ENCODE measurements at regions not wholly inside any gene's neighbourhood (a gene's known extent, or its start where the extent isn't known, plus 50 kb on each side); places are given as distances from the start of the nearest gene placed in this dataset.

- TF ChIP-seq THRB (CRISPR knock-in tag; conservative IDR thresholded peaks at IDR 0.05) = no peak
These were observed 148.1 kb downstream of the SUDS3 start (continued) for GRCh38 chr12:118524446-118524845.

- FAIRE-seq (no peak), DNase-seq (ENCODE audit: extremely low read depth in 1 of 4, low spot score in 3 of 4) (no peak), ATAC-seq (no peak)
- no peak for TF ChIP-seq GATA2 (CRISPR knock-in tag; IDR thresholded peaks at IDR 0.05)
- no peak for TF ChIP-seq TARDBP (IDR thresholded peaks at IDR 0.05)
- TF ChIP-seq ZFX (CRISPR knock-in tag; IDR thresholded peaks at IDR 0.05) = no peak
- no peak for TF ChIP-seq POLR2AphosphoS5 (IDR thresholded peaks at IDR 0.05; ENCODE audit: control insufficient read depth, insufficient read depth, low read depth, low read length)
- H3K9ac ChIP-seq (ENCODE audit: insufficient read depth in 1 of 2, low read depth in 2 of 2, low read length in 2 of 2) = no peak overlapping the region
- H3K4me2 ChIP-seq (ENCODE audit: insufficient read depth, low read length) = no peak overlapping the region
- intact Hi-C loops (cut with micrococcal nuclease) (no loop called here), in situ Hi-C loops (cut with MboI) (no loop called here)
- no peak overlapping the region for H3K27ac ChIP-seq (ENCODE audit: extremely low read depth, low read depth, low read length)
- no peak overlapping the region for H3K4me3 ChIP-seq
- H3K4me1 ChIP-seq (replicated peaks in 1 of 2; ENCODE audit: control insufficient read depth in 2 of 2, insufficient read depth in 2 of 2, low read length in 2 of 2) = no peaks in the 10 kb centered on the region
- ChIA-PET POLR2A (no interaction called here), CTCF (ENCODE audit: low intra/inter-chr PET ratio) (no interaction called here)
- no peaks in the 10 kb centered on the region for H3K79me2 ChIP-seq (ENCODE audit: control insufficient read depth, insufficient read depth, low read length)
- peaks cover 5 to 11% of the 10 kb centered on the region in 2 experiments; a peak in 4 of 5 replicates for H3K27me3 ChIP-seq (ENCODE audit: control insufficient read depth in 2 of 2, insufficient read depth in 2 of 2, low read length in 2 of 2)
- WGBS (ENCODE audit: insufficient coverage, low coverage, missing lambda C conversion rate) = 0% methylated on average over 2 of the region's 2 CpGs
- H2AFZ ChIP-seq (ENCODE audit: low read depth, low read length) = no peak overlapping the region
- no TSS peak for BruUV-seq (replicated peaks)
- no peaks in the 10 kb centered on the region for H3K36me3 ChIP-seq (ENCODE audit: control insufficient read depth, insufficient read depth, low read length)
- no peaks in the 10 kb centered on the region for H3K9me1 ChIP-seq (ENCODE audit: control insufficient read depth, insufficient read depth, low read length)
- H4K20me1 ChIP-seq (replicated peaks; ENCODE audit: control insufficient read depth, insufficient read depth, low read length) = no peaks in the 10 kb centered on the region
- H3K9me3 ChIP-seq (replicated peaks; ENCODE audit: control insufficient read depth, insufficient read depth, low read depth, low read length) = no peaks in the 10 kb centered on the region
These were observed 148.9 kb downstream of the SUDS3 start for GRCh38 chr12:118525216-118525615.
